HCT116 (cell line): ENCODE measurements at regions not wholly inside any gene's neighbourhood (a gene's known extent, or its start where the extent isn't known, plus 50 kb on each side); places are given as distances from the start of the nearest gene placed in this dataset.

Experiments
- EZH2 ChIP-seq: fragments of 200-600 bp; sonication (generic); IDR thresholded peaks from 2 replicates; pipeline ENCODE4 v1.6.1; 2017; ENCODE audit warnings: antibody characterized with exemption, mixed run types
- EZH2phosphoT487 ChIP-seq: fragments of 200-600 bp; IDR thresholded peaks from 2 replicates; pipeline ENCODE4 v1.6.1; 2018; ENCODE audit warnings: antibody characterized with exemption, borderline replicate concordance
- POLR2A ChIP-seq: IDR thresholded peaks from 2 replicates; pipeline ENCODE4 v1.7.0; 2011; ENCODE audit warnings: borderline replicate concordance; ENCODE audit not compliant: insufficient read depth, insufficient read length; ENCODE audit errors: extremely low read depth
- REST ChIP-seq: IDR thresholded peaks from 2 replicates; pipeline ENCODE4 v1.6.1; 2012; ENCODE audit warnings: low read depth
- TCF7L2 ChIP-seq: IDR thresholded peaks from 2 replicates; pipeline ENCODE4 v1.7.0; 2011; ENCODE audit warnings: borderline replicate concordance, inconsistent platforms; ENCODE audit not compliant: insufficient read depth, insufficient read length; ENCODE audit errors: extremely low read depth
- YY1 ChIP-seq: IDR thresholded peaks from 2 replicates; pipeline ENCODE4 v1.6.1; 2011; ENCODE audit warnings: low read length, low read depth, moderate library complexity, mild to moderate bottlenecking; ENCODE audit not compliant: insufficient replicate concordance; ENCODE audit errors: extremely low read depth
- TF ChIP-seq, protein P1 (sequence below), 3 experiments: fragments of 200-600 bp in 1 of 3; sonication (generic) in 1 of 3; IDR thresholded peaks in 2 of 3; conservative IDR thresholded peaks in 1 of 3; 2 replicates each; pipeline ENCODE4 v1.5.1; 2012 to 2017; ENCODE audit warnings: low read depth in 2 of 3, low read length in 2 of 3, antibody characterized with exemption in 1 of 3, borderline replicate concordance in 1 of 3, control low read depth in 1 of 3, mild to moderate bottlenecking in 1 of 3, mixed read lengths in 1 of 3, mixed run types in 1 of 3, moderate library complexity in 1 of 3; ENCODE audit not compliant: insufficient read depth in 1 of 3

DNA sequence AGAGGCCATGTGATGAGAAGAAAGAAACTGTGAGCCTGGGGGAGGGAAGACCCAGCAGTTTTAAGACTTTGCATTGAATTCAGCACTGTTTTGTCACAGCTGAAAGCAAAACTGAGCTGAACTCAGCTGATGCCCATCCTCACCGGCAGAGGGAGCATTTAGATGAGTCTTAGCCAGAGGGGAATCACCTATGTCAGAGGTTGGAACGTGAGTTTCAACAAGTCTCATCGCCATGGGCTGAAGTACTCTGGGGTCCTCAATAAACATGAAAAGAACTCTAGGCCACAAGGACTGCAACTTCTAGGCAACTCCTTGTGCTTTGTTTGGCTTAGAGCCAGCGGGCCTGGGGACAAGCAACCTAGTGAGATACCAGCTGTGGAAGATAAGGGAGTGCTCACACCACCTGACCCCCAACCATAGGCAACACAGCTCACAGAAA lies 324.5 kb downstream of the TBL1XR1 start:
- TF ChIP-seq EZH2phosphoT487 (no peak), REST (no peak), EZH2 (no peak), POLR2A (no peak), YY1 (no peak), TCF7L2 (no peak)
- TF ChIP-seq, protein P1, sequence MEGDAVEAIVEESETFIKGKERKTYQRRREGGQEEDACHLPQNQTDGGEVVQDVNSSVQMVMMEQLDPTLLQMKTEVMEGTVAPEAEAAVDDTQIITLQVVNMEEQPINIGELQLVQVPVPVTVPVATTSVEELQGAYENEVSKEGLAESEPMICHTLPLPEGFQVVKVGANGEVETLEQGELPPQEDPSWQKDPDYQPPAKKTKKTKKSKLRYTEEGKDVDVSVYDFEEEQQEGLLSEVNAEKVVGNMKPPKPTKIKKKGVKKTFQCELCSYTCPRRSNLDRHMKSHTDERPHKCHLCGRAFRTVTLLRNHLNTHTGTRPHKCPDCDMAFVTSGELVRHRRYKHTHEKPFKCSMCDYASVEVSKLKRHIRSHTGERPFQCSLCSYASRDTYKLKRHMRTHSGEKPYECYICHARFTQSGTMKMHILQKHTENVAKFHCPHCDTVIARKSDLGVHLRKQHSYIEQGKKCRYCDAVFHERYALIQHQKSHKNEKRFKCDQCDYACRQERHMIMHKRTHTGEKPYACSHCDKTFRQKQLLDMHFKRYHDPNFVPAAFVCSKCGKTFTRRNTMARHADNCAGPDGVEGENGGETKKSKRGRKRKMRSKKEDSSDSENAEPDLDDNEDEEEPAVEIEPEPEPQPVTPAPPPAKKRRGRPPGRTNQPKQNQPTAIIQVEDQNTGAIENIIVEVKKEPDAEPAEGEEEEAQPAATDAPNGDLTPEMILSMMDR (IDR thresholded peaks at IDR 0.05 in 2 of 3, conservative IDR thresholded peaks at IDR 0.05 in 1 of 3; ENCODE audit: borderline replicate concordance in 1 of 3, insufficient read depth in 1 of 3, low read depth in 2 of 3, low read length in 2 of 3): peak; percentile 44 to 76 (median 61); a peak in 5 of 6 replicates
